DND-41 (cell line): ENCODE measurements at regions not wholly inside any gene's neighbourhood (a gene's known extent, or its start where the extent isn't known, plus 50 kb on each side); places are given as distances from the start of the nearest gene placed in this dataset.
A peak's percentile ranks its signal among the peaks of the same experiment; 100 is the strongest.

Experiments
- ATAC-seq: fragments of 200-7000 bp; cut with Tn5 transposase; 3 replicates; pipeline ENCODE4 v1.9.1; 2021; ENCODE audit warnings: low read depth; ENCODE audit not compliant: insufficient read depth
- DNase-seq: peaks from one replicate; pipeline ENCODE4 v3.0.0-alpha.2; 2020
- H2AFZ ChIP-seq: 2 replicates; pipeline ENCODE4 v1.6.0; 2012; ENCODE audit warnings: low read depth, low read length
- H3K27ac ChIP-seq: 2 replicates; pipeline ENCODE4 v1.5.1; 2012; ENCODE audit warnings: low read length, inconsistent platforms
- H3K27me3 ChIP-seq: fragments of 200-600 bp; sonication (generic); 2 replicates; pipeline ENCODE4 v1.6.0; 2012; ENCODE audit warnings: low read length, mild to moderate bottlenecking, inconsistent platforms; ENCODE audit not compliant: insufficient read depth, poor library complexity
- H3K36me3 ChIP-seq: 2 replicates; pipeline ENCODE4 v1.5.1; 2012; ENCODE audit warnings: low read length, inconsistent platforms; ENCODE audit not compliant: insufficient read depth
- H3K4me1 ChIP-seq: 2 replicates; pipeline ENCODE4 v1.5.1; 2012; ENCODE audit warnings: mild to moderate bottlenecking, low read length; ENCODE audit not compliant: insufficient read depth
- H3K4me2 ChIP-seq: 2 replicates; pipeline ENCODE4 v1.6.0; 2012; ENCODE audit warnings: mild to moderate bottlenecking, moderate library complexity, low read length, inconsistent platforms; ENCODE audit not compliant: insufficient read depth
- H3K4me3 ChIP-seq, 2 experiments: fragments of 200-600 bp in 1 of 2; shearing (Covaris generic) in 1 of 2; 2 replicates each; pipeline ENCODE4 v1.5.1; 2012 to 2016; ENCODE audit warnings: inconsistent platforms in 2 of 2, low read length in 2 of 2, mild to moderate bottlenecking in 2 of 2, low read depth in 1 of 2, moderate library complexity in 1 of 2
- H3K79me2 ChIP-seq: 2 replicates; pipeline ENCODE4 v1.6.0; 2012; ENCODE audit warnings: low read length, inconsistent platforms; ENCODE audit not compliant: insufficient read depth
- H3K9ac ChIP-seq: 2 replicates; pipeline ENCODE4 v1.6.0; 2012; ENCODE audit warnings: low read depth, mild to moderate bottlenecking, inconsistent platforms, low read length, moderate library complexity
- H3K9me3 ChIP-seq: 2 replicates; pipeline ENCODE4 v1.5.1; 2012; ENCODE audit warnings: low read length, moderate library complexity, mild to moderate bottlenecking, inconsistent platforms; ENCODE audit not compliant: insufficient read depth, severe bottlenecking
- H4K20me1 ChIP-seq: 2 replicates; pipeline ENCODE4 v1.6.0; 2012; ENCODE audit warnings: low read length; ENCODE audit not compliant: insufficient read depth
- CTCF ChIP-seq: IDR thresholded peaks from 2 replicates; pipeline ENCODE4 v1.5.1; 2012; ENCODE audit warnings: borderline replicate concordance, low read length, moderate library complexity, mild to moderate bottlenecking; ENCODE audit not compliant: poor library complexity, severe bottlenecking; ENCODE audit errors: extremely low read depth
- EZH2 ChIP-seq: IDR thresholded peaks from 3 replicates; pipeline ENCODE4 v1.6.1; 2012; ENCODE audit warnings: borderline replicate concordance, low read depth, mild to moderate bottlenecking, moderate library complexity, low read length, inconsistent platforms; ENCODE audit not compliant: severe bottlenecking

- DNase-seq (no peak), ATAC-seq (no peak)
- H4K20me1 ChIP-seq, result no peaks in the 10 kb centered on the region
- no peaks in the 10 kb centered on the region for H3K27me3 ChIP-seq
- H3K4me1 ChIP-seq, result no peaks in the 10 kb centered on the region
- H2AFZ ChIP-seq, result no peak overlapping the region
- H3K9ac ChIP-seq, result no peak overlapping the region
- no peak overlapping the region for H3K4me3 ChIP-seq
- no peak overlapping the region for H3K27ac ChIP-seq
- TF ChIP-seq EZH2 (no peak), CTCF (no peak)
- no peaks in the 10 kb centered on the region for H3K9me3 ChIP-seq
- H3K36me3 ChIP-seq, result no peaks in the 10 kb centered on the region
- no peaks in the 10 kb centered on the region for H3K79me2 ChIP-seq
- H3K4me2 ChIP-seq, result no peak overlapping the region
These were observed 180.3 kb downstream of the SLITRK1 start for GRCh38 chr13:83702021-83702420.

DNA sequence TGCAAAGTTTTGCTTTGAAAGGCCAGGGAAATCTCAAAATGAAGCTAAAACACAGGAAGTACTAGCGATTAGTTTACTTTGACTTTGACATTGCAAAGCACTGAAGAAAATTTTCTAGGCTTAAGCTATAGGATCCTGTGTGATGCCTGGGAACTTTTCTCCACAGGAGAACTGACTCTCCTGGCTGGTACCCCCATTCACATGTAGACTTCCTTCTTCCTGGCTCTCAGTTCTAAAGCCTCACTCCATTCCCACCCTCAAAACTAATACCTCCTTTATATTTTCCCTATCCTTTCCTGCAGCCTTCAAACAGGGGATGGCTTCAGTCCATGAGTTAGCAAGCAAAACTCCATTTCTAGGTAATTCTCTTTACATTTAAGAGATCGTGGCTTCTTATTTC, 189.5 kb downstream of the SLITRK1 start:
- no peak overlapping the region for H3K9ac ChIP-seq
- H4K20me1 ChIP-seq, result no peaks in the 10 kb centered on the region
- no peak for DNase-seq
- peak overlapping the region; percentile 46; the same call in 1 of the 2 replicates for H2AFZ ChIP-seq
- H3K27me3 ChIP-seq, result no peaks in the 10 kb centered on the region
- ATAC-seq, result no peak
- H3K27ac ChIP-seq, result no peak overlapping the region
- H3K4me1 ChIP-seq, result no peaks in the 10 kb centered on the region
- TF ChIP-seq CTCF (no peak), EZH2 (no peak)
- H3K36me3 ChIP-seq, result no peaks in the 10 kb centered on the region
- no peaks in the 10 kb centered on the region for H3K79me2 ChIP-seq
- H3K4me3 ChIP-seq, result no peak overlapping the region
- H3K4me2 ChIP-seq, result no peak overlapping the region
- no peaks in the 10 kb centered on the region for H3K9me3 ChIP-seq

GRCh38 chr13:83691966-83692365, 190.3 kb downstream of the SLITRK1 start:
- Histone ChIP-seq H3K36me3 (no peaks in the 10 kb centered on the region), H4K20me1 (no peaks in the 10 kb centered on the region), H3K4me1 (no peaks in the 10 kb centered on the region), H3K4me2 (no peak overlapping the region), H2AFZ (no peak overlapping the region), H3K79me2 (no peaks in the 10 kb centered on the region), H3K9me3 (no peaks in the 10 kb centered on the region), H3K9ac (no peak overlapping the region), H3K27me3 (no peaks in the 10 kb centered on the region), H3K27ac (no peak overlapping the region), H3K4me3 (no peak overlapping the region)
- DNase-seq, result no peak
- ATAC-seq, result no peak
- TF ChIP-seq EZH2 (no peak), CTCF (no peak)

DNA sequence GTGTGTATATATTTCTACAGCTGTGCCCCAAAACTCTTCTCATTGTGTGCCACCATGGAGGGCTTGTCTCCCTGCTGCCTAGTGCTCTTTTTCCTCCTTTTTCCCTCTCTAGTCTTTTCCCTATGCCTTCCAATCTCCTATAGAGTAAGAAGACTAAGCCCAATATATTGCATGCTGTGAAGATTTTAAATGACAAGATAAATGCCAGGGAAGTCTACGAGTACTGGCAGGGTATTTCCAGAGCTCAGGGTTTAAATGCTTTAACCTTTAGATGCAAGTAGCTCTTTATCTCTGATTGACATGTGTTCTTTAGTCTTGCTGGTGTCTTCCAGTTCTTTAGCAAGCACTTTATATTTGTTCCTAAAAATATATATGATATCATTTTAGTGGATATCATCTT, 200.7 kb downstream of the SLITRK1 start:
- no peaks in the 10 kb centered on the region for H3K27me3 ChIP-seq

More for the DNA sequence above, 200.7 kb downstream of the SLITRK1 start:
- H4K20me1 ChIP-seq, result no peaks in the 10 kb centered on the region
- no peak for TF ChIP-seq CTCF
- TF ChIP-seq EZH2, result no peak
- H3K79me2 ChIP-seq, result no peaks in the 10 kb centered on the region
- DNase-seq, result no peak
- ATAC-seq, result no peak
- no peaks in the 10 kb centered on the region for H3K4me1 ChIP-seq
- H3K4me2 ChIP-seq, result no peak overlapping the region
- H3K27ac ChIP-seq, result no peak overlapping the region
- no peaks in the 10 kb centered on the region for H3K9me3 ChIP-seq
- no peak overlapping the region for H2AFZ ChIP-seq
- no peak overlapping the region for H3K4me3 ChIP-seq
- no peak overlapping the region for H3K9ac ChIP-seq
- H3K36me3 ChIP-seq, result no peaks in the 10 kb centered on the region
